IMR-90 (cell line): ENCODE measurements at regions not wholly inside any gene's neighbourhood (a gene's known extent, or its start where the extent isn't known, plus 50 kb on each side); places are given as distances from the start of the nearest gene placed in this dataset.

Experiments
- ATAC-seq: fragments of 200-7000 bp; cut with Tn5 transposase; 2 replicates; pipeline ENCODE4 v1.9.1; 2020; ENCODE audit warnings: low read depth, mild to moderate bottlenecking, moderate library complexity
- BruUV-seq: library from RNA; stranded (reverse); fragments of 400-500 nt; replicated peaks from 2 replicates; lab custom pipeline; 2021; lab: Mats Ljungman, UMichigan
- CTCF ChIA-PET: fragments of 300-600 bp; formaldehyde crosslinking; extraction: SDS; loops from one replicate; lab custom pipeline; 2021; ENCODE audit warnings: antibody characterized with exemption; lab: Yijun Ruan, JAX
- POLR2A ChIA-PET: fragments of 300-600 bp; sonication (Branson Sonifier 250); formaldehyde crosslinking; loops from one replicate; lab custom pipeline; 2022; ENCODE audit warnings: antibody characterized with exemption; ENCODE audit not compliant: unreplicated experiment; lab: Charles Lee
- DNase-seq: peaks from one replicate; pipeline ENCODE4 v3.0.0; 2013
- H2AFZ ChIP-seq: replicated peaks from 2 replicates; pipeline ENCODE3; 2013; ENCODE audit warnings: low read length, mild to moderate bottlenecking; ENCODE audit not compliant: poor library complexity
- H2AK5ac ChIP-seq: 2 replicates; pipeline ENCODE4 v1.6.1; 2013; ENCODE audit warnings: low read depth, low read length, inconsistent platforms
- H2AK9ac ChIP-seq: replicated peaks from 2 replicates; pipeline ENCODE3; 2013; ENCODE audit warnings: mild to moderate bottlenecking, low read depth, low read length, moderate library complexity; ENCODE audit not compliant: poor library complexity
- H2BK120ac ChIP-seq: 2 replicates; pipeline ENCODE4 v1.6.1; 2013; ENCODE audit warnings: low read depth, low read length, inconsistent platforms
- H2BK15ac ChIP-seq: 3 replicates; pipeline ENCODE4 v1.6.1; 2013; ENCODE audit warnings: low read depth, low read length, inconsistent platforms
- H2BK20ac ChIP-seq: 2 replicates; pipeline ENCODE4 v1.6.1; 2013; ENCODE audit warnings: low read depth, mild to moderate bottlenecking, inconsistent platforms, low read length, moderate library complexity
- H2BK5ac ChIP-seq: 2 replicates; pipeline ENCODE4 v1.6.1; 2013; ENCODE audit warnings: mild to moderate bottlenecking, low read depth, low read length, inconsistent platforms; ENCODE audit not compliant: poor library complexity, severe bottlenecking
- H3K14ac ChIP-seq: replicated peaks from 2 replicates; pipeline ENCODE4 v1.6.1; 2013; ENCODE audit warnings: low read depth, low read length, inconsistent platforms
- H3K18ac ChIP-seq: 2 replicates; pipeline ENCODE4 v1.6.1; 2013; ENCODE audit warnings: low read depth, low read length, control low read depth
- H3K23ac ChIP-seq: 2 replicates; pipeline ENCODE4 v1.6.1; 2013; ENCODE audit warnings: low read depth, low read length, inconsistent platforms
- H3K27ac ChIP-seq: 2 replicates; pipeline ENCODE4 v1.5.1; 2013; ENCODE audit warnings: mild to moderate bottlenecking, control low read depth, low read length; ENCODE audit not compliant: insufficient read depth
- H3K27me3 ChIP-seq: 2 replicates; pipeline ENCODE4 v1.6.1; 2013; ENCODE audit warnings: low read length; ENCODE audit not compliant: control insufficient read depth, insufficient read depth
- H3K36me3 ChIP-seq: 2 replicates; pipeline ENCODE4 v1.6.1; 2013; ENCODE audit warnings: low read length, mixed read lengths; ENCODE audit not compliant: control insufficient read depth, insufficient read depth
- H3K4ac ChIP-seq: 2 replicates; pipeline ENCODE4 v1.6.1; 2013; ENCODE audit warnings: low read depth, low read length, inconsistent platforms
- H3K4me1 ChIP-seq: 2 replicates; pipeline ENCODE4 v1.6.1; 2013; ENCODE audit warnings: low read length, mixed read lengths; ENCODE audit not compliant: control insufficient read depth, insufficient read depth
- H3K4me2 ChIP-seq: 2 replicates; pipeline ENCODE4 v1.6.1; 2013; ENCODE audit warnings: low read depth, mild to moderate bottlenecking, control low read depth, low read length, moderate library complexity
- H3K4me3 ChIP-seq: 2 replicates; pipeline ENCODE4 v1.5.1; 2013; ENCODE audit warnings: low read depth, mild to moderate bottlenecking, control low read depth, low read length, moderate library complexity; ENCODE audit not compliant: insufficient read depth
- H3K56ac ChIP-seq: 2 replicates; pipeline ENCODE4 v1.6.1; 2013; ENCODE audit warnings: low read length, inconsistent platforms; ENCODE audit not compliant: insufficient read depth; ENCODE audit errors: extremely low read depth
- H3K79me1 ChIP-seq, 2 experiments: 2 replicates each; pipeline ENCODE4 v1.6.1; 2013; ENCODE audit warnings: low read length in 2 of 2, inconsistent platforms in 1 of 2, low read depth in 1 of 2
- H3K9ac ChIP-seq: 2 replicates; pipeline ENCODE4 v1.6.1; 2013; ENCODE audit warnings: low read depth, low read length, control low read depth
- H3K9me1 ChIP-seq: 2 replicates; pipeline ENCODE4 v1.6.1; 2013; ENCODE audit warnings: low read length, inconsistent platforms; ENCODE audit not compliant: insufficient read depth
- H3K9me3 ChIP-seq: 2 replicates; pipeline ENCODE4 v1.6.1; 2013; ENCODE audit warnings: low read length; ENCODE audit not compliant: control insufficient read depth, insufficient read depth
- H4K20me1 ChIP-seq: 2 replicates; pipeline ENCODE4 v1.6.1; 2013; ENCODE audit warnings: low read length, inconsistent platforms; ENCODE audit not compliant: insufficient read depth
- H4K5ac ChIP-seq: 2 replicates; pipeline ENCODE4 v1.6.1; 2013; ENCODE audit warnings: mild to moderate bottlenecking, low read depth, low read length, control low read depth
- H4K8ac ChIP-seq, 2 experiments: 2 replicates each; pipeline ENCODE4 v1.6.1; 2013; ENCODE audit warnings: low read depth in 2 of 2, low read length in 2 of 2, control low read depth in 1 of 2, inconsistent platforms in 1 of 2
- H4K91ac ChIP-seq: 2 replicates; pipeline ENCODE4 v1.6.1; 2013; ENCODE audit warnings: low read depth, low read length, inconsistent platforms; ENCODE audit not compliant: insufficient read depth
- BHLHE40 ChIP-seq: fragments of 150-350 bp; IDR thresholded peaks from 2 replicates; pipeline ENCODE4 v1.6.1; 2016; ENCODE audit warnings: mild to moderate bottlenecking, low read depth, low read length
- CEBPB ChIP-seq: IDR thresholded peaks from 2 replicates; pipeline ENCODE4 v1.6.1; 2012; ENCODE audit warnings: low read depth, low read length, improper control_type of control experiment
- CHD1 ChIP-seq: IDR thresholded peaks from 2 replicates; pipeline ENCODE4 v1.6.1; 2012; ENCODE audit warnings: low read depth, low read length, improper control_type of control experiment
- CTCF ChIP-seq: conservative IDR thresholded peaks from 2 replicates; pipeline ENCODE4 v1.5.1; 2012; ENCODE audit warnings: mild to moderate bottlenecking, low read depth, low read length, improper control_type of control experiment
- ELK1 ChIP-seq: fragments of 150-350 bp; IDR thresholded peaks from 2 replicates; pipeline ENCODE4 v1.6.1; 2016; ENCODE audit warnings: low read depth, mild to moderate bottlenecking, low read length, moderate library complexity, borderline replicate concordance
- FOS ChIP-seq: fragments of 150-350 bp; IDR thresholded peaks from 2 replicates; pipeline ENCODE4 v1.6.1; 2016; ENCODE audit warnings: low read depth, low read length
- MAFK ChIP-seq: IDR thresholded peaks from 2 replicates; pipeline ENCODE4 v1.6.1; 2012; ENCODE audit warnings: low read depth, low read length, improper control_type of control experiment
- MAZ ChIP-seq: IDR thresholded peaks from 2 replicates; pipeline ENCODE4 v1.6.1; 2012; ENCODE audit warnings: low read depth, mild to moderate bottlenecking, low read length, improper control_type of control experiment, moderate library complexity, borderline replicate concordance
- MXI1 ChIP-seq: IDR thresholded peaks from 2 replicates; pipeline ENCODE4 v1.6.1; 2012; ENCODE audit warnings: low read depth, mild to moderate bottlenecking, low read length, moderate library complexity, borderline replicate concordance
- NFE2L2 ChIP-seq: fragments of 150-350 bp; IDR thresholded peaks from 2 replicates; pipeline ENCODE4 v1.6.1; 2016; ENCODE audit warnings: low read depth, mild to moderate bottlenecking, low read length
- POLR2A ChIP-seq: IDR thresholded peaks from 2 replicates; pipeline ENCODE4 v1.6.1; 2012; ENCODE audit warnings: mild to moderate bottlenecking, low read depth, low read length
- RAD21 ChIP-seq: IDR thresholded peaks from 2 replicates; pipeline ENCODE4 v1.6.1; 2012; ENCODE audit warnings: low read length, improper control_type of control experiment
- RCOR1 ChIP-seq: IDR thresholded peaks from 2 replicates; pipeline ENCODE4 v1.6.1; 2012; ENCODE audit warnings: mild to moderate bottlenecking, low read length, improper control_type of control experiment; ENCODE audit not compliant: insufficient replicate concordance
- RFX5 ChIP-seq: IDR thresholded peaks from 2 replicates; pipeline ENCODE4 v1.8.0; 2012; ENCODE audit warnings: low read depth, mild to moderate bottlenecking, low read length, moderate library complexity
- SMC3 ChIP-seq: fragments of 150-350 bp; IDR thresholded peaks from 2 replicates; pipeline ENCODE4 v1.6.1; 2016; ENCODE audit warnings: low read depth, mild to moderate bottlenecking, antibody characterized with exemption, low read length, moderate library complexity
- USF2 ChIP-seq: fragments of 150-350 bp; IDR thresholded peaks from 2 replicates; pipeline ENCODE4 v1.6.1; 2017; ENCODE audit warnings: mild to moderate bottlenecking, antibody characterized with exemption, low read length, low read depth
- WGBS, 2 experiments: methylation state at CpG; one replicate each; pipeline versions ENCODE4 v1.1.5 to v1.1.7; 2013; ENCODE audit warnings: missing lambda C conversion rate in 2 of 2; ENCODE audit not compliant: insufficient read length in 1 of 2; ENCODE audit errors: extremely low coverage in 2 of 2; 5-methylcytosine and 5-hydroxymethylcytosine counted together
- dilution Hi-C: fragments of 300-500 bp; cut with HindIII; formaldehyde crosslinking; loops from one replicate; pipeline ENCODE4 v1.14.3; 2018; ENCODE audit warnings: low sequenced_read_pairs; ENCODE audit not compliant: unreplicated experiment
- in situ Hi-C: fragments of 300-500 bp; cut with MboI; formaldehyde crosslinking; loops from 3 replicates; pipeline ENCODE4 v1.14.3; 2019; ENCODE audit warnings: low sequenced_read_pairs, inconsistent platforms, mixed read lengths
- intact Hi-C: fragments of 100-400 bp; cut with micrococcal nuclease; formaldehyde crosslinking; loops from 2 replicates; pipeline ENCODE4 v1.10.0; 2022

- no peak overlapping the region for H3K18ac ChIP-seq
- H2BK20ac ChIP-seq = no peak overlapping the region
- dilution Hi-C loops = no loop called here
- no peak overlapping the region for H3K4ac ChIP-seq
- H3K14ac ChIP-seq = no peak overlapping the region
- no peaks in the 10 kb centered on the region; the same call in 1 of the 2 replicates for H3K9me1 ChIP-seq
- WGBS, 2 experiments = no CpG with 5 or more reads among the region's 3 CpGs
- H4K91ac ChIP-seq = no peak overlapping the region
- no peaks in the 10 kb centered on the region for H3K9me3 ChIP-seq
- no peak overlapping the region for H3K4me2 ChIP-seq
- H2BK5ac ChIP-seq = no peak overlapping the region
- H2AK5ac ChIP-seq = no peak overlapping the region
- no peak for DNase-seq
- H3K56ac ChIP-seq = no peak overlapping the region
- no peak overlapping the region for H2BK120ac ChIP-seq
- BruUV-seq = no TSS peak
- peaks cover 1% of the 10 kb centered on the region; the same call in 1 of the 2 replicates for H3K27me3 ChIP-seq
- no peak overlapping the region for H3K27ac ChIP-seq
- H3K4me3 ChIP-seq = no peak overlapping the region
- no peak for TF ChIP-seq SMC3
- no peak for TF ChIP-seq POLR2A
- TF ChIP-seq BHLHE40 = no peak
- TF ChIP-seq NFE2L2 = no peak
- no peak for TF ChIP-seq MAZ
- TF ChIP-seq CTCF = no peak
- TF ChIP-seq MXI1 = no peak
- TF ChIP-seq CEBPB = no peak
- no peak for TF ChIP-seq RFX5
- TF ChIP-seq FOS = no peak
- TF ChIP-seq ELK1 = no peak
- TF ChIP-seq RCOR1 = no peak
- TF ChIP-seq USF2 = no peak
- no peak for TF ChIP-seq RAD21
- no peak for TF ChIP-seq MAFK
- no peak for TF ChIP-seq CHD1
- no peak for ATAC-seq
- H4K8ac ChIP-seq = no peak overlapping the region
- ChIA-PET POLR2A (no interaction called here), CTCF (no interaction called here)
- H3K23ac ChIP-seq = no peak overlapping the region
- H3K36me3 ChIP-seq = no peaks in the 10 kb centered on the region
- H2AFZ ChIP-seq = no peak overlapping the region
- no peaks in the 10 kb centered on the region for H3K79me1 ChIP-seq
- no peak overlapping the region for H2AK9ac ChIP-seq
- no peak overlapping the region for H4K5ac ChIP-seq
- in situ Hi-C loops = no loop called here
- no peaks in the 10 kb centered on the region for H4K20me1 ChIP-seq
- no peak overlapping the region for H2BK15ac ChIP-seq
- H3K9ac ChIP-seq = no peak overlapping the region
- intact Hi-C loops = no loop called here
- no peaks in the 10 kb centered on the region for H3K4me1 ChIP-seq
Observed at GRCh38 chr1:110727246-110727645, 52.5 kb upstream of the KCNA3 start.
